Effector memory CD8-positive, alpha-beta T cell (primary cell): ENCODE measurements at regions not wholly inside any gene's neighbourhood (a gene's known extent, or its start where the extent isn't known, plus 50 kb on each side); places are given as distances from the start of the nearest gene placed in this dataset.

ENCODE experiments used
- ATAC-seq: fragments of 150-1000 bp; cut with Tn5 transposase; replicated peaks from 2 replicates; pipeline ENCODE4 v1.10.0; 2021; ENCODE audit warnings: mild to moderate bottlenecking, moderate library complexity
- DNase-seq, 3 experiments: peaks; one replicate each; pipeline ENCODE4 v3.0.0; 2021
- H3K27ac Mint-ChIP-seq, 2 donors: one replicate each; pipeline ENCODE4 v1.8.0; 2022; ENCODE audit warnings: mild to moderate bottlenecking in 2 of 2, mixed read lengths in 2 of 2, moderate library complexity in 2 of 2
- H3K27me3 Mint-ChIP-seq, 2 donors: one replicate each; pipeline ENCODE4 v1.8.0; 2022; ENCODE audit warnings: mixed read lengths in 2 of 2
- H3K36me3 Mint-ChIP-seq: one replicate; pipeline ENCODE4 v1.8.0; 2022; ENCODE audit warnings: mild to moderate bottlenecking, moderate library complexity, mixed read lengths; ENCODE audit not compliant: insufficient read depth
- H3K4me1 Mint-ChIP-seq, 2 donors: one replicate each; pipeline ENCODE4 v1.8.0; 2022; ENCODE audit warnings: low read depth in 2 of 2, mixed read lengths in 2 of 2
- H3K4me3 Mint-ChIP-seq, 2 donors: one replicate each; pipeline ENCODE4 v1.8.0; 2022; ENCODE audit warnings: mild to moderate bottlenecking in 2 of 2, mixed read lengths in 2 of 2, moderate library complexity in 2 of 2
- H3K9me3 Mint-ChIP-seq, 2 donors: one replicate each; pipeline ENCODE4 v1.8.0; 2022; ENCODE audit warnings: mixed read lengths in 2 of 2

DNA sequence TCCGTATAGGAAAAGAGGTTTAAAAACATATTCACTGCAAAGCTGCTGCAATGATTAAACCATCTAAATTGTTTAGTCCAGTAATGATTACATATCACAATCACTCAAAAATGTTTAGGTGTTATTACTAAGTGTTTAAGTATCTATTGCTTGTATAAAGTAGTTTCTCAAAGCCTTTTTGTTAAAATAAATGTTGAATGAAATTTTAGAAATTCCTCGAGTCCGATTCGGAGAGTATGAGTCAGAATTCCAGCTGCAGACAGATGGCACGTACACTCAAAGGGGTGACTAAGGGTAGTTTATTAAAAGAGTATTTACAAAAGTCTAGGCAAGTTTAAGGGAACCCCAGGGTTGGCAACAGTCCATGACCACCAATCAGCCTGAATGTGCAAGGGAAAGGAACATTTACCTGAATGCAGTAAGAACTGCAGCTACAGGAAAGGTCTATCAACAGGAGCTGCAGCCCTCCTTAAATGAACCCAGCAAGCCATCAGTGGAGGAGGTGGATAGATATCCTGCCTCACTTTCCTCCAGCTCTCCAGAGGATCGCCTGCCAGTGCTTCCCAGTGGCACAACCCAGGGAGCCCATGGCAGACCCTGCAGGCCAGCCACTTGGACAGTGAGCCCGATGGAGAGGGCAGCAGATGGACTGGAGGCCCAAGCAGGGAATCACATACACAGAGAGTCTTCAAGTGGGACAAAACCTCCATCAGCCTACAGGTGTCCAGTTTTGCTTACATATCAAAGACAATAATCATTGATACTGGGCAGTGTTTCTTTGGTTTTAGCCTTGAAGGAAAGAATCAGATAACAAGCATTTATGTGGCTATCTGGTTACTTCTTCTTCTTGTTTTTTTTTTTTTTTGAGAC lies 92.1 kb upstream of the SLC44A3 start:
- ATAC-seq (no peak), DNase-seq (no peak)
- Mint-ChIP-seq H3K27me3 (peaks cover 2 to 11% of the 10 kb centered on the region in 2 donors), H3K36me3 (no peaks in the 10 kb centered on the region), H3K4me1 (no peaks in the 10 kb centered on the region), H3K27ac (no peak overlapping the region), H3K4me3 (no peak overlapping the region), H3K9me3 (no peaks in the 10 kb centered on the region)

DNA sequence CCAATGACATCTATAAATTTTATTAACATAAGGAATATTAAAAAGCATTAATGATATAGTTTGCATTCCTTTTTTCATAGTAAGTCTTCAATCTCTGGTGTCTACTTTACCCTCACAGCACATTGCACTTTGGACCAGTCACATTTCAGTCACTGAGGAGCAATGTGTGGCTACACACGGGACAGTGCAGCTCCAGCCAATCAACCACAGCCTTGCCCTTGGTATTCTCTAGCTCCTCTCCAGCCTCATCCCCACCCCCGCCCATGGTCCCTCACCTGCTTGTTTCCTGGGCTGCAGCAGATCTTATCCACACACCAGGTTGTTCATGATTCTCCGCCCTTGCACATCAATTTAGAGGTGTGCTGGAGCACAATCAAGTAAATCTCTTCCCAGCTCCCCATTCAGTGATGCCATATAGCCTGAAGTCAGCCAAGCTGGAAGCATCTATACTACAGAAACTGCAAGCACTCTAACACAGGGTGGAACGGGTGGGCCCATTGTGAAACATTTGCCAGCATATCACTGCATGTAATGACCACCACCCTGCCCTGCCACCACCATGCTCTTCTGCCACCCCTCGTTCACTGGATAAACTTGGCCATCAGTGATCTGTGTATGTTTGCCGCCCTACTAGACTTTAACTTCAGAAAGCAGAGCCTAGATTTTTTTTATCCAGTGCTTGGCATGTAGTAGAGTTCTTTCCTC lies 93.0 kb upstream of the SLC44A3 start:
- Mint-ChIP-seq H3K4me1 (no peaks in the 10 kb centered on the region), H3K9me3 (no peaks in the 10 kb centered on the region), H3K36me3 (no peaks in the 10 kb centered on the region)

DNA sequence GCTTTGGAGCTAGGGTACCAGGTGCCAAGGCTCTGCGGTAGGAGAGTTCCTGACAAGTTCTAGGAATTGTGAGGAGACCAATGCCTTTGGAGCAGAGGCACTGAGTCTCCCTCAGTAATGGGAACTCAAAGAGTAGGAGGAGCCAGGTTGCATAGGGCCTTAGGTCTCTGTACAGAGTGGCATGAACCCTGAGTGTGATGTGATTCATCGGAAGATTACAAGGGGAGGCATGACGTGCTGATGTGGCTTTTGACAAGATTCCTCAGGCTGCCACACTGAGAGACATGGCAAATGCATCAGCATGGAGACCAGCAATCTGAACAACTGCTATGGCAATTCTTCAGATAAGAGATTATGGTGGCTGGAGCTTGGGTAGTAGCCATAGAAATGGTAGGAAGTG lies 94.6 kb upstream of the SLC44A3 start:
- no peaks in the 10 kb centered on the region for H3K9me3 Mint-ChIP-seq
- H3K4me1 Mint-ChIP-seq, result no peaks in the 10 kb centered on the region
- no peak overlapping the region for H3K27ac Mint-ChIP-seq
- no peak overlapping the region for H3K4me3 Mint-ChIP-seq
- peaks cover 5 to 14% of the 10 kb centered on the region in 2 donors for H3K27me3 Mint-ChIP-seq
- ATAC-seq (no peak), DNase-seq (no peak)
- no peaks in the 10 kb centered on the region for H3K36me3 Mint-ChIP-seq

More for the DNA sequence above, 93.0 kb upstream of the SLC44A3 start:
- ATAC-seq (no peak), DNase-seq (no peak)
- H3K27ac Mint-ChIP-seq, result no peak overlapping the region
- H3K4me3 Mint-ChIP-seq, result no peak overlapping the region
- peaks cover 11 to 14% of the 10 kb centered on the region in 2 donors for H3K27me3 Mint-ChIP-seq

DNA sequence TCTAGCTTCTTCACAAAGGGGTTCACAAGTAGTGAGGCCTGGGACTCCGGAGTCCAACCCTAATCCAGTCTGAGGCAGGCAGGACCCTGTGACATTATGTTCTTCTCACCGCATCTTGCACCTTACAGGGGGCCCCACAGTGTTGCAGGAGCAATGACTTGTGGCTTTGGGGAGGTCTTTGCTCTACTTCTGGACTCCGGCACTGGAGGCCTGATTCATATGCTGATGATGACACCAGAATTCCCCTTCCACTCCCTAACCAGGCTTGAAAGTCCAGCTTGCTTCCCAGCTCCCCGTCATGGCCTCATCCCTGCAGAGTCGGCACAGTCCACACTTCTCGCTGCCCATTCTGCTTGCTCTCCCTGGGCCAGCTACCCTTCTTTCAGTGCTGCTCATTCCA lies 96.3 kb upstream of the SLC44A3 start:
- no peak overlapping the region for H3K4me3 Mint-ChIP-seq
- H3K36me3 Mint-ChIP-seq, result no peaks in the 10 kb centered on the region
- no peak for ATAC-seq
- H3K27ac Mint-ChIP-seq, result no peak overlapping the region
- H3K27me3 Mint-ChIP-seq, result peaks cover 10 to 28% of the 10 kb centered on the region in 2 donors
- no peak for DNase-seq
- no peaks in the 10 kb centered on the region for H3K4me1 Mint-ChIP-seq
- no peaks in the 10 kb centered on the region for H3K9me3 Mint-ChIP-seq

DNA sequence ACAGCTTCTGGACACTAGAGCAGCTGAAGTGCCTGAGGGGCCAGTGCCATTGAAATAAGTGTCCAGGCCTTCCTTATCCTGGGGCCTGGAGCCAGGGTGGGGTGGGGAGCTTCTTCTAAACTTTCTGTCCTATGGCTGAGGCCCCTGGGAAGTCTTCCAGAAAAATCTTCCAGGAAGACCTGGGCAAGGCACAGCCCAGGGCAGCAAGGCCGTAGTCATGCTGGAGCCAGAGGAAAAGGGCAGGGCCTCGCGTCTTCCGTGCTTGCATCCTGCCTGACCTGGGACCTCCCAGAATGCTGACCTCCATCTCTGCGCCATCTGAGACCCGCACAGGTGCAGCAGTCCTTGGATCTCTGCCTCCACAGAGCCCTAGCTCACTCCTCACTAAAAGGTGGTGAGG lies 96.7 kb upstream of the SLC44A3 start:
- no peak for DNase-seq
- Mint-ChIP-seq H3K4me3 (no peak overlapping the region), H3K9me3 (no peaks in the 10 kb centered on the region), H3K4me1 (no peaks in the 10 kb centered on the region), H3K27me3 (peaks cover 15 to 32% of the 10 kb centered on the region in 2 donors), H3K36me3 (no peaks in the 10 kb centered on the region), H3K27ac (no peak overlapping the region)
- ATAC-seq, result no peak

DNA sequence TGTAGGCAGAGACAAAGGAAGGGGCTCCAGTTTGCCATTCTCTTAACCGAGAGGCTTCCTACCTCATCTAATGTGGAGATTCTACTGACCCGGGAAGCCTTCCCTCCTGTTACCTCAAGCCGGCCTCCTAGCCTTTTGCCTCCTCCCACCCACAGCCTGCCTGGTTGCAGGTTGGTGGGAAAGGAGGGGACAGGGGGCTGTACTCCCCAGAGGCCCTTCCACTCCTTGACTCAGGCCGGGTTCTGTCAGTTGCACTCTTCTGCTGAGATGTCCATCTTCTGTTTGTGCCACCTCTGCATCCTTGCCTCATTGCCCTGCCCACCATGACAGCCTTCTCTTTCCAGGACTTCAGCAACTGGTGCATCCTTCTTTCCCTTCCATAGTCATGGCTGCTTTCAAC lies 98.0 kb upstream of the SLC44A3 start:
- DNase-seq (no peak), ATAC-seq (no peak)
- H3K27me3 Mint-ChIP-seq, result peaks cover 16 to 35% of the 10 kb centered on the region in 2 donors
- H3K27ac Mint-ChIP-seq, result no peak overlapping the region
- no peaks in the 10 kb centered on the region for H3K9me3 Mint-ChIP-seq
- no peak overlapping the region for H3K4me3 Mint-ChIP-seq
- H3K4me1 Mint-ChIP-seq, result no peaks in the 10 kb centered on the region
- H3K36me3 Mint-ChIP-seq, result no peaks in the 10 kb centered on the region

DNA sequence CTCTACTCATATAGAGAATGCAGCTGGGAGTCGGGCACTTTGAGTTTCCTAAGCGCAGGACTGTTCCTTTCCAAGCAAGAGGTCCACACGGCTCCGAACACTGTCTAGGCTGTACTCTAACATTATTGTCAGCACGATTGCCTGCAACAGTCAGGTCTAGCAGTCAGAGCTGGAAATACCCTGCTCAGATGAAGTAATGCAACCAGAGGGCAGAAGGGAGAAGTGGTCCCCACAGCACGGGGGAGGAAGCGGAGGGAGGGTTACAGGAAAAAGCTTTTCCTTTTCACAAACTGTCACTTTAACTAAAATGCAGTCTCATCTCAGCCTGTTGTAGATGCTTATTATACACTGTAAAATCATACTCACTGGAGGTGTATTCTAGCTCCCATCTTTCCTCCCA lies 98.9 kb upstream of the SLC44A3 start:
- Mint-ChIP-seq H3K36me3 (no peaks in the 10 kb centered on the region), H3K27me3 (peaks cover 16 to 35% of the 10 kb centered on the region in 2 donors), H3K9me3 (no peaks in the 10 kb centered on the region), H3K27ac (no peak overlapping the region), H3K4me1 (no peaks in the 10 kb centered on the region), H3K4me3 (no peak overlapping the region)
- ATAC-seq (peak; percentile 46), DNase-seq (no peak)

DNA sequence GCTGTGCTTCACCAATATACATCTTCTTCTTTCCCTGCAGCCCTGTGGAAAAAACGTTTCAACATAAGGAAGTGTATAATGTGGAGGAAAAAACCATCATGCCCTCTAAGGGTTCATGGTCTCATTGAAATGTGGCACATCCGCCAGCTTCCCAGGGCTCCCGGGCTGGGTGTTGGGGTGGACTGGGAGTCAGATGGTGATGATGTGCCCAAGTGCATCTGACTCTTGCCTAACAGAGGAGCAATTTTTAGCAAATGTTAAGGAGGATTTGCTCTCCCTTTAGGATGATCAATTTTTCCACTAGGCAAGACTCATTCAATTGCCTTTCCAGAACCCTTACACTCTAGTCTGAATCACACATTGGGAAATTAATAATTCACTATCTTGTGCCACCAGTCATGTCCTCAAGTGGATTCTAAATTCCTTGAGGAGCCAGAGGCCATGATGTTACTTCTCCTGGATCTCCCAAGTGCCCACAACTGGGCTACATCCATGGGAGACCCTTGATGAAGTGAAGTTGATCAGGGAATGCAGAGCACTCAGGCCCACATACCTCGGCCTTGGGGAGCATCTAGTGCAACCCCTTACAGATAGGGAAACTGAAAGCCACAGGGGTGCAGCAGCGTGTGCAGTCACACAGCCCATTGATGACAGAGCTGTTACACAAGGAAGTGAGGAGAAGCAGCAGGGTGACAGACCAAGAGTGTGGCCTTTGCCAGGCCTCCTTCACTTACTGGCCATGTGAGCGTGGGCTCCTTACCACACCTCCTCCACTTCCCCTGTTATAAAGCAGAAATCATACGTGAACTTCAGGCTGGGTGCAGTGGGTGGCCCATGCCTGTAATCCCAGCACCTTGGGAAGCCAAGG lies 100.0 kb upstream of the SLC44A3 start:
- DNase-seq, result no peak
- Mint-ChIP-seq H3K36me3 (no peaks in the 10 kb centered on the region), H3K4me1 (no peaks in the 10 kb centered on the region), H3K9me3 (no peaks in the 10 kb centered on the region), H3K27me3 (peaks cover 16 to 35% of the 10 kb centered on the region in 2 donors), H3K27ac (no peak overlapping the region), H3K4me3 (no peak overlapping the region)
- peak; percentile 59 for ATAC-seq

DNA sequence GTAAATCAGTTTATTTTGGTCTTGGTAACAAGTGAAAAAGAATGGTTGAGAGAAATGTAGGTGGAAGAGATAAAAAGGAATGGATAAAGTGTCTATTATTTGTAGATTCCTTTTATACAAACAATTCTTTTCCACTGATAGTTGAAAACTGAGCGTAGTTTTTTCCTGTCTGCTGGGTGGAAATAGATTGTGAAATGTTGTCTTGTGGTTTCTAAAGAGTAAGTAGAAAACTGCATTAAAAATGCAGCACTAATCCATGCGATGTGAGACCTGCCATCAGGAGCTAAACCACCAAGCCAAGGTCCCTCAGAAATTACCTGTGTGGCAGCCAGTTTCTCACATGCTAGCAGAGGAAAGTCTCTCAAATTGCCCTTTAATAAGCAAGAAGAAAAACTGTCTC lies 103.2 kb upstream of the SLC44A3 start:
- H3K4me3 Mint-ChIP-seq, result no peak overlapping the region
- H3K36me3 Mint-ChIP-seq, result no peaks in the 10 kb centered on the region
- H3K27ac Mint-ChIP-seq, result no peak overlapping the region
- ATAC-seq (no peak), DNase-seq (no peak)
- peaks cover 11 to 23% of the 10 kb centered on the region in 2 donors for H3K27me3 Mint-ChIP-seq
- H3K4me1 Mint-ChIP-seq, result no peaks in the 10 kb centered on the region
- no peaks in the 10 kb centered on the region for H3K9me3 Mint-ChIP-seq

DNA sequence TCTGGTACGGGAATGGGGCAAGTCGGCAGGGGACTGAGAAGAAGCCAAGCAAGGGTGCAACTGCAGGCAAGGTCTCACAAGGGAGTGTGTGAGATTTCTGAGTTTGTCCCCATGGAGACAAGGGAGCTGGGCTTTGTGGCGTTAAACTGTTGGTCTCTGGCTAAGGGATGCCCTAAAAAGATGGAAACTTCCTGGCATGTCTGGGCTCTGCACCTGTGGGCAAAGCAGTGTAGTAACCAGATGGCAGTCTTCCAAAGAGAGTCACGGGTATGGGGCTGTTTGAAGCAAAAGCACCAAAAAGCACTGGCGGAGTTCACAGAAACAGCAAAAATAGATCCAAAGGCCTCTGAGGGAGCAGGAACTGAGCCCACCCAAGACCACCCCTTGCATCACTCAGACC lies 104.8 kb upstream of the SLC44A3 start:
- H3K27ac Mint-ChIP-seq, result no peak overlapping the region
- ATAC-seq, result no peak
- no peaks in the 10 kb centered on the region for H3K4me1 Mint-ChIP-seq
- no peaks in the 10 kb centered on the region for H3K36me3 Mint-ChIP-seq
- no peak for DNase-seq
- H3K27me3 Mint-ChIP-seq, result peaks cover 11 to 22% of the 10 kb centered on the region in 2 donors
- H3K4me3 Mint-ChIP-seq, result no peak overlapping the region
- H3K9me3 Mint-ChIP-seq, result no peaks in the 10 kb centered on the region

DNA sequence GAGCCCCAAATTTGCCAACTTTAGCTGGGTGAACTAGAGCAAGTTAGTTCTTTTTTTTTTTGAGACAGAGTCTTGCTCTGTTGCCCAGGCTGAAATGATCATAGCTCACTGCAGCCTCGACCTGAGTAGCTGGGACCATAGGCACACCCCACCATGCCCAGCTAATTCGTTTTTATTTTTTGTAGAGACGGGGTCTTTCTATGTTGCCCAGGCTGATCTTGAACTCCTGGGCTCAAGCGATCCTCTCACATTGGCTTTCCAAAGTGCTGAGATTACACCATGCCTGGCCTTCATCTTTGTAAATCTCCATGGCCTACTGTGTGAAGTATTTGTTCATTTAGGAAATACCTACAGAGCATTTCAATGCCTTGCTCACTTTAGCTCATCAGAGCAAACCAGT lies 105.6 kb upstream of the SLC44A3 start:
- H3K36me3 Mint-ChIP-seq, result no peaks in the 10 kb centered on the region
- no peaks in the 10 kb centered on the region for H3K4me1 Mint-ChIP-seq
- no peaks in the 10 kb centered on the region for H3K9me3 Mint-ChIP-seq
- ATAC-seq, result no peak
- no peak for DNase-seq
- H3K4me3 Mint-ChIP-seq, result no peak overlapping the region
- no peak overlapping the region for H3K27ac Mint-ChIP-seq
- H3K27me3 Mint-ChIP-seq, result peaks cover 11 to 14% of the 10 kb centered on the region in 2 donors

DNA sequence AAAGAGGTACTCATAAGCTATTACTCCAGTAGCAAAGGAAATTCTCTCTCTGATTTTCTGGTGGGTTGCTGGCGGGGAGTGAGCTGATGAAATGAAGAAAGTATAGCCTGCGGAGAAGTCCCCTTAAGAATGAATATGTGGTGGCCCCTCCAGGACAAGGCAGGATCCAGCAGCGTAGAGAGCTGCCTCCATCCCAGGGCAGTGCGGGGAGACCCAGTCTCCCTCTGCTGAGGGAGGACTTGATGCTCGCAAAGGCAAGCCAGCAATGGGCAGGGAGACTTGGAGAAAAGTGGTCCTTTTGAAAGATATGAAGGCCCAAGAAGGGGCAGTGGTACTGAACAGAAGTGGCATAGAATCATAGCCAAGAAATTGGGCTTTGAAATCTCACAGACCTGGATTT lies 106.0 kb upstream of the SLC44A3 start:
- Mint-ChIP-seq H3K27me3 (peaks cover 9 to 10% of the 10 kb centered on the region in 2 donors), H3K4me1 (no peaks in the 10 kb centered on the region), H3K36me3 (no peaks in the 10 kb centered on the region), H3K27ac (no peak overlapping the region), H3K4me3 (no peak overlapping the region), H3K9me3 (no peaks in the 10 kb centered on the region)
- ATAC-seq (no peak), DNase-seq (no peak)

DNA sequence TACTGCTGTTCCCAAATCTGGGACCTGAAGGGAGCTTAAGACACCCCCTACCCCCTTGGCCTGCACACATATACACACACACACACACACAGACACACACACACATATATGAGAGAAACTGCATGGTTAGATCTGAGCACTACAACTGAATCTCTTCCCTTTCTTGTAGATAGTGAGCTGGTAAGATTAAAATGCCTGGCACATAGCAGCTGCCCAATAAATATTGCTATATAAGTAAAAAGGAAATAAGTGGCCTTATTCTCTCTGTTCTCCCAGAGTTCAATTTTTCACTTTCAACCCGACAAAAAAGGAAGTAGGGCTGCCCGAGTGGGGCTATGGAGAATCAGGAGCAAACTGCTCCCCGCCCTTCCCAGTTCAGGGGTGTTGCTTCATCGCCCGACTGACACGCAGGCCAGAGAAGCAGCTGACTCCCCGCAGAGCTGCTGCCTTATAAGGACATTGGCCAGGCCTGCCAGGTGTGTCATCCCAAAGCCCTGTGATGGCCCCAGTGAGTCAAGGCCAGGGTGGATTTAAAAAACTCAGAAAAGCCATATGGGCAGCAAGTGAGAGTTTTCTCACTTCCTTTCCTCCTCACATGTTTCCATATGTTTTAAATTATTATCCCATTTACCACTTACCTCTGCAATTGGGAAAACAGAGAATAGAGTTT lies 106.5 kb upstream of the SLC44A3 start:
- DNase-seq (no peak), ATAC-seq (no peak)
- no peaks in the 10 kb centered on the region for H3K9me3 Mint-ChIP-seq
- no peak overlapping the region for H3K27ac Mint-ChIP-seq
- H3K36me3 Mint-ChIP-seq, result peaks cover 2% of the 10 kb centered on the region
- H3K4me3 Mint-ChIP-seq, result no peak overlapping the region
- no peaks in the 10 kb centered on the region for H3K4me1 Mint-ChIP-seq
- peaks cover 3 to 5% of the 10 kb centered on the region in 2 donors for H3K27me3 Mint-ChIP-seq
